NCI-H1694 treated with DMSO at 0.1 percent for 48 hours (cell line): ENCODE measurements at regions not wholly inside any gene's neighbourhood (a gene's known extent, or its start where the extent isn't known, plus 50 kb on each side); places are given as distances from the start of the nearest gene placed in this dataset.

ENCODE experiments used
- DNase-seq: peaks from one replicate; lab custom pipeline; 2025; lab: John Stamatoyannopoulos, UW

DNA sequence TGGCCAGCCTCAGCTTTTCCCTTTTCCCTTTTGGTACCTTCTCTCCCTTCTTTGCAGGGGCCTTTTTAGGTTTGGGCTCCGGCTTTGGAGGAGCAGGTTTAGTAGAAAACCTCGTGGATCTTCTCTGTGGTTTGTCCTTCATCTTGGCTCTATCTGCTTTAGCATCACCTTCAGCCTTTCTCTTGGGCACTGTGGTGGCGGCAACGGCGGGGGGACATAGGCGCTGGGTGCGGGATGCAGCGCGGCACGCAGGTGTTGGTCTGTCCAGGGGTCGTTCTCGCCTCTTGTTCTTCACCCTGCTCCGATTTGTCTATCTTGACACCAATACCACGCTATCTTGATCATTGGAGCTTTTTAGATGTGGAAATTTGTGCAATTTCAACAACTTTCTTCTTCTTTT is 64.5 kb upstream of the SMAD3 start:
- DNase-seq, result no peak

DNA sequence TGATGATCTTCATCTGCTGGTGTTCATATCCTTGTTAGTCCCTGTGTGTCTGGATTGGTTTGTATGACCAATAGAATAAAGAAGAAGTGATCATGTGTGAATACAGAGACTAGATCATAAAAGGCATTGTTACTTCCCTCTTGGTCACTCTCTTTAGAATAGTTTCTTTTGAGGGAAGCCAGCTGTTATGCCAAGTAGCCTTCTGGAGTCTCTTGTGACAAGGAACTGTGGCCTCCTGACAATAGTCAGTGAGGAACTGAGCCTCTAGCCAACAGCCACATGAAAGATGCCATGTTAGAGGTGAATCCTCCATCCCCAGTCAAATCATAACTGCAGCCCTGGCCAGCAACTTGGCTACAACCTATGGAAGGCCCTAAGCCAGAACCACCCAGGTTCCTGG is 63.0 kb upstream of the SMAD3 start:
- DNase-seq, result no peak

- DNase-seq, result no peak
Observed at GRCh38 chr15:67003586-67003985, 61.8 kb upstream of the SMAD3 start.

DNA sequence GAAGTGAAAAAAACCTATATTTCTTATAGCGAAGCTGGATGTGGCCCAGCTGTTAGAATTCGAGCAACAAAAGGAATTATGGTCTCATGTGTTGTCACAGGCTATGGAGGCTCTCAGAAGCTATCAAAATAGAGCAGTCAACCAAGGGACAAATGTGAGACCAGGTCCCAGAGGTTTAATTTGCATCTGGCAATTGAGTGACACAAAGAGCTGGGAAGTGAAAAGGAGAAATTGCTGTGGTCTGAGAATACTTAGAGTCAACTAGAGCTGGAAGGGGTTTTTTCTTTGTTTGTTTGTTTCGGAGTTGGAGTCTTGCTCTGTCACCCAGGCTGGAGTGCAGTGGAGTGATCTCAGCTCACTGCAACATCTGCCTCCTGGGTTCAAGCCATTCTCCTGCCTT is 61.3 kb upstream of the SMAD3 start:
- DNase-seq, result no peak

DNA sequence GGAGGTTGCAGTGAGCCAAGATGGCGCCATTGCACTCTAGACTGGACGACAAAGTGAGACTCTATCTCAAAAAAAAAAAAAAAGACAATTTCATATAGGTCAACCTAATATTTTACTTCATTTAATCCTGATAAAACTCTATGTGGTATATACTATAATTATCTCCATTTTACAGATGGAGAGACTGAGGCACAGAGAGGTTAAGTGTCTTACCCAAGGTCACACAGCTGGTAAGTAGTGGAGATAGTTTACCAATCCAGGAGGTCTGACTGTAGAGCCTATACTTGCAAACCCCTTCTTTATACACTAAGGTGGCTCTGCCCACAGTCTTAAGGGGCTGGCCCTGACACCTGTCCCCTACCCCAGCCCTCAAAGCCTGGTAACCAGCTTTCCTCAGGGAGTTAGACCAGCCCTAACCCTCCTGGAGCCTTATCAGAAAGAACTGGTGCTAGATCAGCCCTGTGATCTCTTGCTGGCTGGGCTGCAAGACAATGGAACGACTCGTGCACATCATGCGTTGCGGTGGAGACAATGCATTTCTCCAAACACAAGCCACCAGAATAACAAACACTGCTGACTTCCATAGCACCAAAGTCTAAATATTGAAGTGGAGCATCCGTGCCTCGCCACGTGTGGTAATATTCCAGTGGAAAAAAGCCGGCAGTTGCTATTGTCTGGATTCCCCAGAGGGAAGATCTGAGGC is 60.0 kb upstream of the SMAD3 start:
- no peak for DNase-seq

DNA sequence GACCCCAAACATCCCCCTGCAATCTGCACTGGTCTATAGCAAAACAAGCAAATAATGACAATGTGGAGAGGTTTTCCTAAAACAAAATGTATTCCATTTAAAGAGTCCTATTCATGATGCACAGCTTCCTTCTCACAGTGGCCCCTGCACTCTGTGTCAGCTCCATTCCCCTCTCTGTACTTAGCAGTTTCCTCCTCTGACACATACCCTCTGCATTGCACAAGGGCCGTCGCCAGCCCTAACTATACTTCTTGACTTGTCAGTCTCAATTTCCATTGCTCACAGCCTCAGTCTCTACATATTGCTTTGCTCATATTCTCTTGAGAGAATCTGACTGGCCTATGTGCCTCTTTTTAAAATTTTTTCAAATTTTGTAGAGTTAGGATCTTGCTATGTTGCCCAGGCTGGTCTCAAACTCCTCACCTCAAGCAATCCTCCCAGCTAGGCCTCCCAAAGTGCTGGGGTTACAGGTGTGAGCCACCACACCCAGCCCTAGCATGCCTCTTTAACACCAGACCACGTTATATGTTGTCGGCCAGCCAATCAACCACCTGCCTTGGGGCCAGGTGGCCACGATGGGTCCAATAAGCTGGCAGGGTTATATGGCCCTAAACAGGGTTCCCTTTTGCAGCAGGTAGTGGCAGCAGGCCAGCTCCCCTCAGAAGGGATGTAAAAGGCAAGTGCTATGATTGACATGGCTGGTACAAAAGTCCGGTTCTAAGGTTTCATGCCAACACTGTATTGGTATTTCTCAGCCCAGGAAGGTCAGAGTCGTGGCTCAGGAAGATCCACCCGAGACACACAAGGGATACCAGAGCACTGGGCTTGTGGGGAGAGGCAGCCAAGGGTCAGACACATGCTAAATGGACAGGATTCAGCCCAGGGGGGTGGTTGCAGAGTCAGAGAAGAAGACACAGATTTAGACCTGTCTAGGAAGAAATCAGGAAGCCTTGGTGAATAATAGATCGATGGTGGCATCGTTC is 59.0 kb upstream of the SMAD3 start:
- DNase-seq, result no peak

GRCh38 chr15:67009576-67010569 is 55.5 kb upstream of the SMAD3 start:
- no peak for DNase-seq

- no peak for DNase-seq
Observed at GRCh38 chr15:67010898-67011616, 54.3 kb upstream of the SMAD3 start.

GRCh38 chr15:67011617-67012005 is 53.8 kb upstream of the SMAD3 start:
- DNase-seq, result no peak

- no peak for DNase-seq
Observed at GRCh38 chr15:67013696-67014095, 51.7 kb upstream of the SMAD3 start.
